ENCODE measurements at regions not wholly inside any gene's neighbourhood (a gene's known extent, or its start where the extent isn't known, plus 50 kb on each side); places are given as distances from the start of the nearest gene placed in this dataset.

DNA sequence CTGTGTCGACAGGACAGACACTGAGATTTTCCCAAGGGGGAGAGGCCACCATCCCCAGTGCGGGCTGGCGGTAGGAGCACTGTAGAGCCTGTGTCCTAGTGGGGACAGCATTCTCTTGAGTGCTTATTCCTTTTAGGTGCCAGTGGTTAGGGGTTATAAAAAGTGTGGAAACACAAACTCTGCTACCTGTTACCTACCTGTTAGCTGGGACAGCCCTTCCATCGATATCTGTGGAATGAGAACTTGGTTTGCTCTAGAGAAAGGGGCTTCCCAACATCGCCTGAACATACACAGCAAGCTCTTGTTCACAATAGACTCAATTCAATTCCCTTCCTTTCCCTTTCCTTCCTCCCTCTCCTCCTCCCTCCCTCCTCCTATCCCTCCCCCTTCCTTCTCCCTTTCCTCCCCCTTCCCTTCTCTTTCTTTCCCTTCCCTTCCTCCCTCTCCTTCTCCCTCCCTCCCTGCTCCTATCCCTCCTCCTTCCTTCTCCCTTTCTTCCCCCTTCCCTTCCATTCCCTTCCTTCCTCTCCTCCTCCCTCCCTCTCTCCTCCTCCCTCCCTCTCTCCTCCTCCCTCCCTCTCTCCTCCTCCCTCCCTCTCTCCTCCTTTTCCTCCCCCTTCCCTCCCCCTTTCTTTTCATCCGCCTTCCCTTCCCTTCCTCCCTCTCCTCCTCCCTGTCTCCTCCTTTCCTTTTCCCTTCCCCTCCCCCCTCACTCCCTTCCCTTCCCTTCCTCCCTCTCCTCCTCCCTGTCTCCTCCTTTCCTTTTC is 188.5 kb downstream of the URI1 start:
- DNase-seq = no peak

GRCh38 chr19:30131246-30131645 is 189.2 kb downstream of the URI1 start:
- no peak for DNase-seq

GRCh38 chr19:30131722-30132291 is 189.8 kb downstream of the URI1 start:
- DNase-seq = no peak

- DNase-seq = no peak
These were observed 190.5 kb downstream of the URI1 start for GRCh38 chr19:30132343-30133075.

- DNase-seq = no peak
These were observed 191.8 kb downstream of the URI1 start for GRCh38 chr19:30133803-30134202.

DNA sequence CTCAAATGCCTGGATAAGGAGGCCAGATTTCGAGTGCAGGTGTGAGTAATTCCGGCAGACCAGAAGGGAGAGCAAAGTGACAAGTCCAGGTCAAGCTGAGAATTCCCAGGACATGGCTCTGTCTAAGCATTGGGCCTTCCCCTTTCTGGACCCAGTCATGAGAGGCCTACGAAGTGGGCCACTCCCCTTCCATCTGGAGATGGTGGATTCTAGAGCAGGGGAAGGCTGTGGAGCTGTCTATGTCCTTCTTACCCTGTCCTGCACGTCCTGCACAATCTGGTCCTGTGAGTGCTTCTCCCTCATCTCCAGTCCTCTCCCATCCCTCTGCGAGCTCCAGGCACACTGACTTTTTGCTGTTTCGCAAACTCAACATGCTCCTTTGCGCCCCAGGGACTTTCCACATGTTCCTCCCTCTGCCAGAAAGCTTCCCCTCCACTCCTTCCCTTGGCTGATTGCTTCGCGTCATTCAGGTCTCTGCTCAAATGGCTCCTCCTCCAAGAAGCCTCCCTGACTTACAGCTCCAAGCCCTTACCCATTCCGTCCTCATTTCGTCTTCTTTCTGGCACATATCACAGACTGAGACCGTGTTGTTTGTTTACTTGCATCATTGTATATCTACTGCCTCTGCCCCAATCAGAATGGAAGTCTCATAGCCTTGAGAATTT is 193.2 kb downstream of the URI1 start:
- DNase-seq = no peak

DNA sequence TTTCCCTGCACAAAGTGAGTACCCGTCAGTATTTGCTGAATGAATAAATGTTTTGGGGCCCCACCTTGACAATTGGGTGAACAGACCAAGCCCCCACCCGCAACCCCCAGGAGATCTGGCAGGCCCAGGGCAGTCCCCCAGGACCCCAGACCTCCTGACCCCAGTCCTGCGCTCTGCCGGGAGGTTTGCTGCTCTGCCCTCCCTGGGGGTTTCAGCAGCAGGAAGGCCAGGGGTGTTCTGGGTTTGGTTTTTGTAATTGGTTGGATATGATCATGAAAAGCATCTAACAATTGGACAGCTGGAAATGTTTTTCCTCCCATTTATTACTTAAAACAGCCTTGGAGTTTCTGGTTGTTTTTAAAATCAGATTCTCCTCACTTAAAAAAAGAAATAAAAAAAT is 193.8 kb downstream of the URI1 start:
- no peak for DNase-seq

DNA sequence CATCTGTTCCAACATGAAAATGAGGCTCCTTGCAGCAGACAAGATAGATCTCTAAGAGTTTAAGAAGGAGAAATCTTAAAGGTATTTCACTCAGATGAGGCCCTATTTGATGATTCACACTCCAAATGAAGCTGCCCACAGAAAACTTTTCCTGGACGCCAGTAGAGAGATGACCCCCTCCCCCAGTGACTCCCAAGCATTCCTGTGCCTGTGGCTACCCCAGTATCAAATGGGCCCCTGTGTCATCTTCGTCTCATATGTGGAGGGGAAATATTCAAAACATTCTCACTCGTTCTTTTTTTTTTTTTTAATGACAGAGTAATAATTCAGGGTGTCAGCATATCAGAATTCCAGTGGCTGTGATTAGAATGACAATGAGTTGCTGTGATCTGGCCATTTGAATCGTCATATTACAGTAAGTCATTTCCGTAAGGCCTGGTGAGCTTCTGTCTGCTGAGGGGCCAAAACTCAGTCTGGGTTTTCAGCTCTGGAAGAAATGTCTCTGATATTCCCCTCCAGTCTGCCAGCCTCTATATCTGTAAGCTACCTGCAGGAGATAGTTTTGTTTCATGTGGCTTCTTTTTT is 194.7 kb downstream of the URI1 start:
- DNase-seq = no peak

GRCh38 chr19:30137747-30138146 is 195.7 kb downstream of the URI1 start:
- no peak for DNase-seq

- DNase-seq = no peak
These were observed 202.3 kb downstream of the URI1 start for GRCh38 chr19:30144242-30144758.

GRCh38 chr19:30144802-30145201 is 202.8 kb downstream of the URI1 start:
- DNase-seq = no peak

- no peak for DNase-seq
These were observed 203.4 kb downstream of the URI1 start for GRCh38 chr19:30145467-30145866.

DNA sequence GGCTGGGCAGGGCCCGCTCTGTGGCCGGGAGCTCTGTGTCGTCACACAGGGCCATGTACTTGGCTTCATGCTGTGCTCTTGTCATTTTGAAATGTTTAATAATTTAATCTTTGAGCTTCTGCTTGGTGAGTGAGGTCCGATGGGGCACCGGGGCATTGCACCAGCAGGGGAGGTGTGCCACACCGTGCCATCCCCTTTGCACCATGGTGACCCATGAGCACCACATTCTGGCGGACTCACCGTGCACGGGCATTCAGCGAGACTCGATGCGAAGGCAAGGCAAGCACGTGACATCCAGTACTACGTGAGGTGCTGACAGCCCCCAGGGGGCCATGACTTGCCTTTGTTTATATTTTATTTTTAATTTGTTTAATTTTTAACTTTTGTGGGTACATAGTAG is 204.3 kb downstream of the URI1 start:
- no peak for DNase-seq

DNA sequence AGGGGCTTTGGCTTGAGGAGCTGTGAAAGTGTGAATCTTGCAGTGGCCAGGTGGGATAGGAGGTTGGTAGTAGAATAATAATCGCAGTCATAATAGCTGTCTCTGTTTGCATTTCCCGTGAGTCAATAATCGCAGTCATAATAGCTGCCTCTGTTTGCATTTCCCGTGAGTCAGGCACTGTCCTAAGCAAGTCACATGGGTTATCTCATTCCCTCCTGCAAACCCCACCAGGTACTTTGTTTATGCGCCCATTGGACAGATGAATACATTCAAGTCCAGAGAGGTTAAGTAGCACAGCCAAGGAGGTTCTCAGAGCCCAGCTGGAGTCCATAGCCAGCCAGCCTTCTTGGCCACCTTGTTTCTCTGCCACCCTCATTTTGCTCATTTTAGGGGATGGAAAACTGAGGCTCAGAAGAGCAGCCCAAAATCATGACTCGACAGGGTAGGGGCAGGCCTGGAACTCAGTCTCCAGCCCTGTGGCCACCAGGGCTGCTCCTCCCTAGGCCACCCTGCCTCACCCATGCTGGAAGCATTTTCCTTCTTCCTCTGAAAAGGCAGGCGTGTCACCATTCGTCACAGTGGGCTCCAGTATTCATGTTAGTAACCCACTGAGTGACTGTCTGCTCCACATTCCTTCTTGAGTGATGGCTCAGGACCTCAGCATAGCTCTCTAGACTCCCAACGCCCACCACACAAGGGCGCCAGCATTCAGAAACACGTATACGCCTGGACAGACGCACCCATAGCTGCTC is 206.2 kb downstream of the URI1 start:
- DNase-seq = no peak

DNA sequence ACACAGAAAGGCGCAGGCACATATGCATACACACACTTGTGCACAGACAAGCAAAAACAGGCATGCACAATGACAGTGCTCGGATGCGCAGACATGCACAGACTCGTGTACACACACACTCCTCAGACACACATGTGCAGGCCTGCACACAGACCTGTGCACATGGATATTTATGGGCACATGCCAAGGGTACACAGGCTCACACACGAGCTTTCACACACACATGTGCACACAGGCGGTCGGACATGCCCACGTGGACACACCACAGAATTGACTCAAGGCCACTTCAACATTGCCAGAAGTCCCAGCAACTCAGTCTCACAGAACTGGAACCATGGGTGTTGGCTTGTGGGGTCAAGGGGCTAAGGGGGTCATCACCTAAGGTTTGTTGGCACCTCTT is 206.8 kb downstream of the URI1 start:
- no peak for DNase-seq

- DNase-seq = no peak
These were observed 207.3 kb downstream of the URI1 start for GRCh38 chr19:30149300-30149699.

DNA sequence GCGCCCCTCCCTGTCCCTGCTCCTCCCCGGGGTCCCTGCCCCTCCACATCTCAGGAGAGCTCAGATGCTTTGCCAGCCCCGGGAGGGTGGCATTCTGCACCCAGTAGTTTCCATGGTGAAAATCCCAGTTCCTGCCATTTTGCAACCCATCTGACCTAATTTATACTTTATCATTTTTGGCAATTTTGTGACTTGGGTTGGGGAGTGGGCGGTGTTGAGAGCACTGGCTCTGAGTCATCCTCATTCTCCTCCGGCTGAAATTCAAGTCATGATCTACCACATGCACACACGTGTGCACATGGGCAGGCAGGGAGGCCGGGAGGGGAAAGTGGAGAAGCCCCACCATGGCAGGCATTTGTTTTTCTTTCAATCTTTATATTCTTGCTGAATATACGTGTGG is 208.6 kb downstream of the URI1 start:
- DNase-seq = no peak

- DNase-seq = no peak
These were observed 209.0 kb downstream of the URI1 start for GRCh38 chr19:30151081-30151480.

DNA sequence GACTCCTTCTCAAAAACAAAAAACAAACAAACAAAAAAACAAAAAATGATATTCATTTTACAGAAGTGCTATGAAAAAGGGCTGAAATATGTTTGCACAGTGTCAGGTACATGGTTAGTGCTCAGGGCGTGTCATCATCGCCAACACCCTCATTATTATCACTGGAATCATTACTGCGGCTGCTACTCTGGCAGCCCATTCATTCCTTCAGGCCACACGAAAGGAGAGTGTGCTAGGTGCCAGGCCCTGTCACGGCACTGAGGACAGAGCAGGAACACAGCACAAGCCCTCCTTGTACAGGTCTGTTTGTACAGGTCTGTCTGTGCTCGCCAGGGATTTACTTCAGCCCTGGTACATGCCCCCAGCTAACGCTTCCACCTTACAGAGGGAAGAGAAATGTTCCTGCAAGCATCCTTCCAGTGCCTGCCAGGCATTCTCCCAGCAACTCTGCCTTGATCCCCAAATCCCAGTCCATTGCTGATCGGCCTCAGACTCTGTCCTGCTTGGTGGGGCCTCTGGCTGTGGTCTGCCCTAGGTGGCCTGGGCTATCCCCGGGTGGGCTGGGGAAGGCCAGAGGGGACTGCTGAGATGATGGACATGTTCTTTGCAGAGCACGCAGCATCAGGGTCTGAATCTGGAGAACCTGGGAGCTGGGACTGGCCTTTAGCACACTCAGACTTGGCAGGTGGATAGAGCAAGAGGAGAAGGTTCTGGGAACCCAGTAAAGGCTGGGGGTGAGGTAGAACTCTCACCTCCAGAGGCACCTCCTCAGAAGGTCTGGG is 210.7 kb downstream of the URI1 start:
- DNase-seq = no peak

- DNase-seq = no peak
These were observed 211.5 kb downstream of the URI1 start for GRCh38 chr19:30153326-30154210.

Data from GOT3 (cell line).